ENCODE measurements at regions not wholly inside any gene's neighbourhood (a gene's known extent, or its start where the extent isn't known, plus 50 kb on each side); places are given as distances from the start of the nearest gene placed in this dataset.
"Not testable (repeated sequence)": the region's sequence is repeated elsewhere in the genome, so short reads cannot be mapped to it uniquely, and the experiment has no call there.

DNA sequence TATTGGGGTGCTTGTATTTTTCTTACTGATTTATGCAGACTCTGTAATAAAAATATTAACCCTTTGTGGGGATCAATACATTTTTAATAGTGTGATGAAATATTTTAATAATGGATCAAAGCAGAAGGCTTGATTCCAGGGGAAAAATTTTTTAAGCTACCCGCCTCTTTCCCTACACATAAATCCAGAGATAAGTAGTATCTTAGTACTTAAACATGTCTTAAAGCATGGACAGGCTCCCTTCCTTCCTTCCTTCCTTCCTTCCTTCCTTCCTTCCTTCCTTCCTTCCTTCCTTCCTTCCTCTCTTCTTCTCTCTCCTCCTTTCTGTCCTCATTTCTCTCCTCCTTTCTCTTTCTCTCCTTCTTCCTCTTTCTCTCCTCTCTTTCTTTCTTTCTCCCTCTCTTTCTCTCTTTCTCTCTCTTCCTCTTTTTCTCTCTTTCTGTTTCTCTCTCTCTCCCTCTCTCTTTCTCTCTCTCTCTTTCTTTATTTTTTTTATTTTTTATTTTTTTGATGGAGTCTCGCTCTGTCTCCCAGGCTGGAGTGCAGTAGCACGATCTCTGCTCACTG lies 78.0 kb upstream of the SPRY4 start:
- no peaks in the 10 kb centered on the region for H3K36me3 ChIP-seq (ENCODE audit: control insufficient read depth, insufficient read depth, low read length)
- no peak for DNase-seq
- H3K9me3 ChIP-seq (ENCODE audit: control insufficient read depth, low read length): no peaks in the 10 kb centered on the region
- no peak overlapping the region for H3K4me3 ChIP-seq (ENCODE audit: insufficient read depth, low read depth, low read length, poor library complexity, severe bottlenecking)
- no peaks in the 10 kb centered on the region for H3K4me1 ChIP-seq (ENCODE audit: control insufficient read depth, insufficient read depth, low read length, poor library complexity, severe bottlenecking)
- no peak overlapping the region for H3K27ac ChIP-seq (ENCODE audit: insufficient read depth, low read length, poor library complexity, severe bottlenecking)
- H3K27me3 ChIP-seq (replicated peaks; ENCODE audit: control insufficient read depth, insufficient read depth, low read length, poor library complexity, severe bottlenecking): no peaks in the 10 kb centered on the region

DNA sequence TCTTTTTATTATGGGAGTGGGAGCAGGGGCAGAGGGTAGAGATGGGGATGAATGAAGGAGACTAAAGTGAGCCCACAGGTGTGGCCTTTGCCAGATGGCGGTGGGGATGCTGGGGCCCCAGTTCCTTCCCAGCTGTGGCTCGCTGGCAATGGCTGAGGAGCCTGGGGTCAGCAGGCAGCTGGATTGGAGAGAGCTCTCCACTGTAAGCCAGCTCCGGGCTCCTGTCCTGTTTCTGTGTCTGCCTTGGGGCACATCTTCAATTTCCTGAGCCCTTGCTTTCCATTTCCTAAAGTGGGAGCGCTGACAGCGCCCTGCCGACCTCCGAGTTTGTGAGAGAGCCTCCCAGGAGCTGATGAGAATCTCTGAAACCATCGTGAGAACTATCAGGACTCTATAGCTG lies 75.6 kb upstream of the SPRY4 start:
- H3K27ac ChIP-seq (ENCODE audit: insufficient read depth, low read length, poor library complexity, severe bottlenecking): no peak overlapping the region
- H3K4me3 ChIP-seq (ENCODE audit: insufficient read depth, low read depth, low read length, poor library complexity, severe bottlenecking): no peak overlapping the region
- no peaks in the 10 kb centered on the region for H3K4me1 ChIP-seq (ENCODE audit: control insufficient read depth, insufficient read depth, low read length, poor library complexity, severe bottlenecking)
- no peak for DNase-seq
- no peaks in the 10 kb centered on the region for H3K36me3 ChIP-seq (ENCODE audit: control insufficient read depth, insufficient read depth, low read length)
- no peaks in the 10 kb centered on the region for H3K27me3 ChIP-seq (replicated peaks; ENCODE audit: control insufficient read depth, insufficient read depth, low read length, poor library complexity, severe bottlenecking)
- peaks cover 4% of the 10 kb centered on the region for H3K9me3 ChIP-seq (ENCODE audit: control insufficient read depth, low read length)

DNA sequence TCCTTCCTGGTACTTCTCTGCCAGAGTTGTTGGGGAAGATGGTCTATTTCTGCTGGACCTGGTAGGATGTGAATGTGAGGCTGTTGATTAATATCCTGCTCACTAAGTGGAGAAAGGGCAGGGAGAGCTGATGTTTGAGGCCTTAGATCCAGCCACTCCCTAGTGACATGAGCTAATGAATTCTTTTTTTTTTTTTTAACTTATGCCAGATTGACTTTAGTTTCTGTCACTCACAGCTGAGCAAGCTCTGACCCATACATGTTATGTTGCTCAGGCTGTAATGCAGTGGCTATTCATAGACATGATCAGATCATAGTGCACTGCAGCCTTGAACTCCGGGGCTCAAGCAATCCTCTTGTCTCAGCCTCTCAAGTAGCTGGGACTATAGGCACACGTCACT lies 75.1 kb upstream of the SPRY4 start:
- H3K9me3 ChIP-seq (ENCODE audit: control insufficient read depth, low read length): peaks cover 4% of the 10 kb centered on the region
- no peaks in the 10 kb centered on the region for H3K4me1 ChIP-seq (ENCODE audit: control insufficient read depth, insufficient read depth, low read length, poor library complexity, severe bottlenecking)
- H3K27ac ChIP-seq (ENCODE audit: insufficient read depth, low read length, poor library complexity, severe bottlenecking): no peak overlapping the region
- no peak overlapping the region for H3K4me3 ChIP-seq (ENCODE audit: insufficient read depth, low read depth, low read length, poor library complexity, severe bottlenecking)
- H3K36me3 ChIP-seq (ENCODE audit: control insufficient read depth, insufficient read depth, low read length): no peaks in the 10 kb centered on the region
- H3K27me3 ChIP-seq (replicated peaks; ENCODE audit: control insufficient read depth, insufficient read depth, low read length, poor library complexity, severe bottlenecking): no peaks in the 10 kb centered on the region
- DNase-seq: no peak

DNA sequence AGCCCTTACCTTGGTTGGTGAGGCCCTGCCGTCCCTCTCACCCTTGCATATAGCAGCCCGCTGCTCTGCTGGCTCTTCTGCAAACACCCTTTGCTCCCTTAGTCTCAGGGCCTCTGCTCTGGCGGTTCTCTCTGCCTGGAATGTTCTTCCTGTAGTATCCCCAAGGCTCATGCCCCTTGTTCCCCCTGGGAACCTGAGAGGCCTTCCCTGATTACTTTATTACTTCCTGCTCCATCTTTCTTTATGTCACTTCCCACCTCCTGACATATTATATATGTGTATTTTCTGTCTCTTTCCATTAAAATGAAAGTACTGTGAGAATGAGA lies 73.9 kb upstream of the SPRY4 start:
- no peaks in the 10 kb centered on the region for H3K36me3 ChIP-seq (ENCODE audit: control insufficient read depth, insufficient read depth, low read length)
- peaks cover 4% of the 10 kb centered on the region for H3K9me3 ChIP-seq (ENCODE audit: control insufficient read depth, low read length)
- H3K4me1 ChIP-seq (ENCODE audit: control insufficient read depth, insufficient read depth, low read length, poor library complexity, severe bottlenecking): no peaks in the 10 kb centered on the region
- H3K4me3 ChIP-seq (ENCODE audit: insufficient read depth, low read depth, low read length, poor library complexity, severe bottlenecking): no peak overlapping the region
- no peak overlapping the region for H3K27ac ChIP-seq (ENCODE audit: insufficient read depth, low read length, poor library complexity, severe bottlenecking)
- H3K27me3 ChIP-seq (replicated peaks; ENCODE audit: control insufficient read depth, insufficient read depth, low read length, poor library complexity, severe bottlenecking): no peaks in the 10 kb centered on the region
- no peak for DNase-seq

DNA sequence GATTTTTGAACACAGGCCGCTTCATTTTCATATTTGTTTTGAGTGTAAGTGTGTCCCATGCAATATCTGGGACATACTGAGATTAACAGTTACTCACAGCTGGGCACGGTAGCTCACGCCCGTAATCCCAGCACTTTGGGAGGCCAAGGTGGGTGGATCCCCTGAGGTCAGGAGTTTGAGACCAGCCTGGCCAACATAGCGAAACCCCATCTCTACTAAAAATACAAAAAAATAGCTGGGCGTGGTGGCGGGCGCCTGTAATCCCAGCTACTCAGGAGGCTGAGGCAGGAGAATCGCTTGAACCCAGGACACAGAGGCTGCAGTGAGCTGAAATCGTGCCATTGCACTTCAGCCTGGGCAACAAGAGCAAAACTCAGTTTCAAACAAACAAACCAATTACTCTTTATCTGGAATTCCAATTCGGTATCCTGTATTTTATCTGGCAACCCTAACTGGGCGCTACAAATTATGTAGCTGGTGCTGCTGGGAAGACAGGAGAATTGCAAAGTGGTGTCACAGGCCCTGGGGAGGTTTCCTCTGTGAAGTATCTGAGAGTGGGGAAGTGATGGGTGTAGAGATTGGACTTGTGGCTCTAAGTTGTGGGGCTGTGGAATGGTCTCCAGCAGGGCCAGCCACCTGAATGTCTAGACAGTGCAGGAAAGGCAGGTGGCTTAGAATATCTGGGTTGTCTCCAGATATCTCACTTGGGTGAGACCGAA lies 73.3 kb upstream of the SPRY4 start:
- not testable (repeated sequence) for H3K4me3 ChIP-seq (ENCODE audit: insufficient read depth, low read depth, low read length, poor library complexity, severe bottlenecking); H3K9me3 ChIP-seq (ENCODE audit: control insufficient read depth, low read length); H3K27me3 ChIP-seq (replicated peaks; ENCODE audit: control insufficient read depth, insufficient read depth, low read length, poor library complexity, severe bottlenecking); H3K36me3 ChIP-seq (ENCODE audit: control insufficient read depth, insufficient read depth, low read length); H3K4me1 ChIP-seq (ENCODE audit: control insufficient read depth, insufficient read depth, low read length, poor library complexity, severe bottlenecking); DNase-seq; H3K27ac ChIP-seq (ENCODE audit: insufficient read depth, low read length, poor library complexity, severe bottlenecking)

DNA sequence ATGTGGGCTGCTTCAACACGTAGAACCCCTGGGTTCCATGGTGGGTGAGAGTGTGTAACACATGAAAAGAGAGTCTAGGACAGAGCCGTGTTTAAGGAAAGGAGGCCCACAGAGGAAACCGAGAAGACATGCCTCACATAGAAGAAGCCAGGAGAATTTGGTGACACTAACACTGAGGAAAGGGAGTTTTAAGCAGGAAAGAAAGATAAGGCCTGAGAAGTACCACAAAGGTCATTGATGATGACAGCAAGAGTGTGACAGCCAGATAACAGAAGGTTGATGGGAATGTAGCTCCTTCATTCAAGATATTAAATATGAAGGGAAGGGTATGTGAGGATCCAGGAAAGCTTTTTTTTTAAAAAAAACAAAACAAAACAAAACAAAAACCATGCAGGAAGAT lies 72.4 kb upstream of the SPRY4 start:
- Histone ChIP-seq H3K9me3 (ENCODE audit: control insufficient read depth, low read length) (peaks cover 4% of the 10 kb centered on the region), H3K27me3 (replicated peaks; ENCODE audit: control insufficient read depth, insufficient read depth, low read length, poor library complexity, severe bottlenecking) (no peaks in the 10 kb centered on the region), H3K36me3 (ENCODE audit: control insufficient read depth, insufficient read depth, low read length) (no peaks in the 10 kb centered on the region), H3K27ac (ENCODE audit: insufficient read depth, low read length, poor library complexity, severe bottlenecking) (no peak overlapping the region), H3K4me1 (ENCODE audit: control insufficient read depth, insufficient read depth, low read length, poor library complexity, severe bottlenecking) (no peaks in the 10 kb centered on the region), H3K4me3 (ENCODE audit: insufficient read depth, low read depth, low read length, poor library complexity, severe bottlenecking) (no peak overlapping the region)
- DNase-seq: no peak

DNA sequence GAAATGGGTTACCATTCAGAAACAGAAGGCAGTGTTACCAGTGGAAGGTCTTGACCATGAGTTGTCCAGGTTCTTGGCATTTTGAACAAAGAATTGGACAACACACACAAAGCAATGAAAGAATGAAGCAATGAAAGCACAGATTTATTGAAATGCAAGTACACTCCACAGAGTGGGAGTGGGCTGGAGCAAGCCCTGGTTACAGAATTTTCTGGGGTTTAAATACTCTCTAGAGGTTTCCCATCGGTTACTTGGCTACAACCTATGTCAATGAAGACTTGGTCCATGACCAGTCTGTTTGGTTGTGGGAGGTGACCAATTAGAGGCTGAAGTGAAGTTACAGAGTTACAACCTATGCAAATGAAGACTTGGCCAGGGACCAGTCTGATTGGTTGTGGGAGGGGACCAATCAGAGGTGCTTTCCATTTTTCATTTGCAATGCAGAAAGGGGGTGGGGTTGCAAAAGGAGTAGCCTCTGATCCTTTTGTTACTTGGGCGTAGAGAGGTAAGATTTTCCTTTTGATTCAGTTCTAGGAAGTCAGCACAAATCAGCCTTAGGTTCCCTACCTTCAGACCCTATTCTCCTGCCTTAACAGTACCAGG lies 71.7 kb upstream of the SPRY4 start:
- peaks cover 4% of the 10 kb centered on the region for H3K9me3 ChIP-seq (ENCODE audit: control insufficient read depth, low read length)
- no peaks in the 10 kb centered on the region for H3K27me3 ChIP-seq (replicated peaks; ENCODE audit: control insufficient read depth, insufficient read depth, low read length, poor library complexity, severe bottlenecking)
- H3K4me1 ChIP-seq (ENCODE audit: control insufficient read depth, insufficient read depth, low read length, poor library complexity, severe bottlenecking): no peaks in the 10 kb centered on the region
- H3K4me3 ChIP-seq (ENCODE audit: insufficient read depth, low read depth, low read length, poor library complexity, severe bottlenecking): no peak overlapping the region
- H3K27ac ChIP-seq (ENCODE audit: insufficient read depth, low read length, poor library complexity, severe bottlenecking): no peak overlapping the region
- H3K36me3 ChIP-seq (ENCODE audit: control insufficient read depth, insufficient read depth, low read length): no peaks in the 10 kb centered on the region
- no peak for DNase-seq

DNA sequence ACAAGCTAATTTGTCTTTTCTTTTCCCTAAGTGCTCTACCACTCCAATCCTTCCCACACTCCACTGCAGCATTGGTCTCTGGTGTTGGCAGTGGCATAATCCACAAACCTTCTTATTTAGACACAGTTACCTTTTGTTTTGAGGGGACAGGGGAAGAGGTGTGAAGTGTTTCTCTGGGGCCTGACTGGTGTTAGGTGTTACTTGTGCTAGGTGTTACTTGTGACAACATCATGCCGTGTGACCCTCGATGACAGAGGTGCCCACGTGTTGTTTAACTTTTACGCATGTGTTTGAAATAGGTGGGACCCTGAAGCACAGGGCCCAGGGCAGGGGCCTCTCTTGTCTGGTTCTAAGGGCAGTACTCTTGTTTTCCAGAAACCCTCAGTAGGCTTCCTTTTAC lies 70.5 kb upstream of the SPRY4 start:
- Histone ChIP-seq H3K4me1 (ENCODE audit: control insufficient read depth, insufficient read depth, low read length, poor library complexity, severe bottlenecking) (no peaks in the 10 kb centered on the region), H3K9me3 (ENCODE audit: control insufficient read depth, low read length) (peaks cover 4% of the 10 kb centered on the region), H3K27ac (ENCODE audit: insufficient read depth, low read length, poor library complexity, severe bottlenecking) (no peak overlapping the region), H3K4me3 (ENCODE audit: insufficient read depth, low read depth, low read length, poor library complexity, severe bottlenecking) (no peak overlapping the region), H3K27me3 (replicated peaks; ENCODE audit: control insufficient read depth, insufficient read depth, low read length, poor library complexity, severe bottlenecking) (no peaks in the 10 kb centered on the region), H3K36me3 (ENCODE audit: control insufficient read depth, insufficient read depth, low read length) (no peaks in the 10 kb centered on the region)
- no peak for DNase-seq

DNA sequence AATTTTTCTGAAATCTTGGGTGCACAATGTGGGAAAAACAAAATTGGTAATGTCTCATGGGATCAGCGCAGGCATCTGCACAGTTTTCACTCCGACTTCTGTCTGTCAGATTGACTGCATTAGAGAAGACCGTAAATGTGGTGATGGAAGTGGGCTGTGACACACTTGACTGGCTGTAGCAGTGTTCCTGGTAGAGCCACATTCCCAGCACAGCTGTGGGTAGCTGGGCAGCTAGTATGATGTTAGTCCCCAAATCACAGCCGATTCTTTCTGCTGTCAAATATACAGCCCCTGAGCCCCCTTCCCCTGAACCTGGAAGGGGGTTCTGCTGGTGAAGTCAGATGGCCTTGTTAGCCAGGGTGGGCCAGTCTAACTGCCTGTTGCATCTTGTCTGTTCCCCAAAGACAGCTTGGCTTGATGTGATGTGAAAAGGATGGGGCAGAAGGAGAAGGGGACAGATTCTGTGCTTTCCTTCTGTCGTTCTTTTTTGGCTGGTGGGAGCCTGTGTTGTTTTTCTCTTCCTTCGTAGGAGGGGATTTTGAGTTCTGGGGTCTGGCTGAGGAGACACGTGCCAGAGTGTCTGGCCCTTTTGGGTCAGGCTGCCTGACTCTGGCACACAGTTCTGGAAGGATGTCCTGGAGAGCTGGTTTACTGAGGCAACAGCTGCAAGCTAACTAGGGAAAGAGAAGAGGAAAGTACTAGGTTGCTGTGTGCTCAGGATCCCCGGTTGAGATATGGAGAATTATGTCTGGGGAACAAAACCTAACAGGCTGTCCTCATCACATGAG lies 66.4 kb upstream of the SPRY4 start:
- no peak overlapping the region for H3K27ac ChIP-seq (ENCODE audit: insufficient read depth, low read length, poor library complexity, severe bottlenecking)
- H3K4me1 ChIP-seq (ENCODE audit: control insufficient read depth, insufficient read depth, low read length, poor library complexity, severe bottlenecking): no peaks in the 10 kb centered on the region
- no peak for DNase-seq
- no peaks in the 10 kb centered on the region for H3K27me3 ChIP-seq (replicated peaks; ENCODE audit: control insufficient read depth, insufficient read depth, low read length, poor library complexity, severe bottlenecking)
- no peaks in the 10 kb centered on the region for H3K36me3 ChIP-seq (ENCODE audit: control insufficient read depth, insufficient read depth, low read length)
- no peak overlapping the region for H3K4me3 ChIP-seq (ENCODE audit: insufficient read depth, low read depth, low read length, poor library complexity, severe bottlenecking)
- H3K9me3 ChIP-seq (ENCODE audit: control insufficient read depth, low read length): peaks cover under 1% of the 10 kb centered on the region

DNA sequence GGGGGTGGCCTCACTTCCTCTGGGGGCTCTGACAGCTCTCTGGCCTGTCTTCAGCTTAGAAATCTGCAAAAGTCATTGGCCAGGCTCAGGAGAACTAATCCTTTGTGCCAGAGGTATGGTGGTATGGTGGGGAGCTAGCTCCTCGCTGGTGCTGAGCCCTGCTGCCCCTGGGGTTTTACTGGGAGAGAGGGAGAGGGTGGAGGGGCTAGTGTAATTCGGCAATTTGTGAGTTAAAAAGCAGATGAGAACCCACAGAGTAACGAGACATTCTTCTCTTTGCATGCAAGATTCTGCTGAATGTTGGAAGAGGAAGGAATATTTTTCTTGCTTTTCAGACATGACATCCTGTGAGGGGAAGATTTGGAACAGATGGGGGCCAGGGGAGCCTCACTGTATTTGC lies 65.5 kb upstream of the SPRY4 start:
- Histone ChIP-seq H3K9me3 (ENCODE audit: control insufficient read depth, low read length) (no peaks in the 10 kb centered on the region), H3K27ac (ENCODE audit: insufficient read depth, low read length, poor library complexity, severe bottlenecking) (no peak overlapping the region), H3K36me3 (ENCODE audit: control insufficient read depth, insufficient read depth, low read length) (no peaks in the 10 kb centered on the region), H3K4me1 (ENCODE audit: control insufficient read depth, insufficient read depth, low read length, poor library complexity, severe bottlenecking) (no peaks in the 10 kb centered on the region), H3K27me3 (replicated peaks; ENCODE audit: control insufficient read depth, insufficient read depth, low read length, poor library complexity, severe bottlenecking) (no peaks in the 10 kb centered on the region), H3K4me3 (ENCODE audit: insufficient read depth, low read depth, low read length, poor library complexity, severe bottlenecking) (no peak overlapping the region)
- no peak for DNase-seq

Measured in effector memory CD4-positive, alpha-beta T cell (primary cell).